G401.6 (cell line): ENCODE measurements at regions not wholly inside any gene's neighbourhood (a gene's known extent, or its start where the extent isn't known, plus 50 kb on each side); places are given as distances from the start of the nearest gene placed in this dataset.

Source experiments
- FAIRE-seq: peaks from 2 replicates; lab custom pipeline; 2012; peaks lifted over from hg19 to GRCh38; lab: Jason Lieb, UNC

GRCh38 chr2:60095202-60095815, 458.1 kb downstream of the BCL11A start:
- no peak for FAIRE-seq

GRCh38 chr2:60094450-60094929, 459.0 kb downstream of the BCL11A start:
- FAIRE-seq, result no peak

- no peak for FAIRE-seq
Measured at GRCh38 chr2:60092781-60093180, 460.7 kb downstream of the BCL11A start.

- FAIRE-seq, result no peak
Measured at GRCh38 chr2:60091894-60092293, 461.6 kb downstream of the BCL11A start.

- no peak for FAIRE-seq
Measured at GRCh38 chr2:60091266-60091665, 462.2 kb downstream of the BCL11A start.

- no peak for FAIRE-seq
Measured at GRCh38 chr2:60079562-60079961, 473.9 kb downstream of the BCL11A start.

- FAIRE-seq, result no peak
Measured at GRCh38 chr2:60075048-60075447, 478.4 kb downstream of the BCL11A start.

- no peak for FAIRE-seq
Measured at GRCh38 chr2:60073201-60073600, 480.3 kb downstream of the BCL11A start.

- FAIRE-seq, result no peak
Measured at GRCh38 chr2:60072609-60073008, 480.8 kb downstream of the BCL11A start.

- FAIRE-seq, result no peak
Measured at GRCh38 chr2:60071490-60071831, 482.0 kb downstream of the BCL11A start.

GRCh38 chr2:60070736-60071489, 482.5 kb downstream of the BCL11A start:
- FAIRE-seq, result no peak

GRCh38 chr2:60070196-60070595, 483.3 kb downstream of the BCL11A start:
- no peak for FAIRE-seq

- no peak for FAIRE-seq
Measured at GRCh38 chr2:60068755-60069154, 484.7 kb downstream of the BCL11A start.

GRCh38 chr2:60067006-60067405, 486.4 kb downstream of the BCL11A start:
- no peak for FAIRE-seq

GRCh38 chr2:60066096-60066839, 487.2 kb downstream of the BCL11A start:
- FAIRE-seq, result no peak

GRCh38 chr2:60064687-60065389, 488.6 kb downstream of the BCL11A start:
- FAIRE-seq, result no peak

- no peak for FAIRE-seq
Measured at GRCh38 chr2:60058781-60059180, 494.7 kb downstream of the BCL11A start.

- FAIRE-seq, result no peak
Measured at GRCh38 chr2:60054571-60055340, 498.7 kb downstream of the BCL11A start.

- FAIRE-seq, result no peak
Measured at GRCh38 chr2:60053791-60054190, 499.7 kb downstream of the BCL11A start.

GRCh38 chr2:60052601-60053000, 500.9 kb downstream of the BCL11A start:
- no peak for FAIRE-seq

- no peak for FAIRE-seq
Measured at GRCh38 chr2:60051991-60052390, 501.5 kb downstream of the BCL11A start.
